ENCODE measurements at regions not wholly inside any gene's neighbourhood (a gene's known extent, or its start where the extent isn't known, plus 50 kb on each side); places are given as distances from the start of the nearest gene placed in this dataset.

DNA sequence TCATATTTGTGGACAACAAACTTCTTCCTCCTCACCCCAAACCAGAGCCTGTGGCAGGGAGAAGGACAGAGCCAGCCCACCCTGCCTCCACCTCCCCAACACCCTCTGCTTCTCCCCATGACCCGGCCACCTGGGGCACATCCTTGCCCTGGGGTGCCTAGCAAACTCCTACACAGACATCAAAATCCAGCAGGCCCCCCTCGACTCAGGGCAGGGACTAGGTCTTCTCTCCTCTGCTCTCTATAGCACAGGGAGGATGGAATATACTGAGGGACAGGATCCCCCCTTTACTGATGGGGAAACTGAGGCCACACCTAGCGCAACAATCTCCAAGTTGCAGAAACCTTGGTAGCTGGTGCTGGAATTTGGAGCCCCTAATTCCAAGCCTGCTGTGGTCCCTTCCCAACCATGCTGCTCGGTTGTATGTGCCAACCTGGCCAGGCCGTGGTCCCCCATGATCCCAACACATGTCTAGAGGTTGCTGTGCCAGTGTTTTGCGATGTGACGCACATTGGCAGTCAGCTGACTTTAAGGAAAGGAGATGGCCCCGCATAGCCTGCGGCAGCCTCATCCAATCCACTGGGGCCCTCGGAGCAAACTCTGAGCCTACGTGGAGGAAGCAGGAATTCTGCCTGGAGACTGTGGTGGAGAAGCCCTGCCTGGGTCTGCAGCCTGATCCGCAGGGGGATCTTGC is 53.9 kb upstream of the ADRA2C start:
- H3K27ac ChIP-seq, result no peak overlapping the region
- no peaks in the 10 kb centered on the region for H3K36me3 ChIP-seq (replicated peaks; ENCODE audit: insufficient read depth, low read depth)
- H3K9me2 ChIP-seq (replicated peaks; ENCODE audit: insufficient read depth), result no peaks in the 10 kb centered on the region
- no peaks in the 10 kb centered on the region for H3K79me2 ChIP-seq
- DNase-seq (ENCODE audit: low spot score), result no peak
- H3K4me1 ChIP-seq (ENCODE audit: insufficient read depth), result peaks cover 4% of the 10 kb centered on the region
- no peak overlapping the region for H3K4me2 ChIP-seq
- TF ChIP-seq EZH2 (IDR thresholded peaks at IDR 0.05; ENCODE audit: borderline replicate concordance), result no peak
- TF ChIP-seq EZH2phosphoT487 (IDR thresholded peaks at IDR 0.05; ENCODE audit: low read depth, severe bottlenecking, unreplicated experiment), result no peak
- TF ChIP-seq CTCF (IDR thresholded peaks at IDR 0.05; ENCODE audit: poor library complexity), result no peak
- H2AFZ ChIP-seq, result no peak overlapping the region
- 82% methylated on average over 12 of the region's 12 CpGs for WGBS (ENCODE audit: low lambda C conversion rate, missing lambda C conversion rate)
- H3K27me3 ChIP-seq, result no peaks in the 10 kb centered on the region
- no peak overlapping the region for H3K4me3 ChIP-seq
- H4K20me1 ChIP-seq (ENCODE audit: insufficient read depth, poor library complexity, severe bottlenecking), result no peaks in the 10 kb centered on the region
- H3K9me3 ChIP-seq (ENCODE audit: low read depth), result no peaks in the 10 kb centered on the region

- no peaks in the 10 kb centered on the region for H3K36me3 ChIP-seq (replicated peaks; ENCODE audit: insufficient read depth, low read depth)
- no peak for DNase-seq (ENCODE audit: low spot score)
- TF ChIP-seq CTCF (IDR thresholded peaks at IDR 0.05; ENCODE audit: poor library complexity), result no peak
- TF ChIP-seq EZH2 (IDR thresholded peaks at IDR 0.05; ENCODE audit: borderline replicate concordance), result no peak
- no peak for TF ChIP-seq EZH2phosphoT487 (IDR thresholded peaks at IDR 0.05; ENCODE audit: low read depth, severe bottlenecking, unreplicated experiment)
- H2AFZ ChIP-seq, result no peak overlapping the region
- 85% methylated on average over 33 of the region's 35 CpGs for WGBS (ENCODE audit: low lambda C conversion rate, missing lambda C conversion rate)
- H3K79me2 ChIP-seq, result no peaks in the 10 kb centered on the region
- no peak overlapping the region for H3K4me3 ChIP-seq
- no peaks in the 10 kb centered on the region for H4K20me1 ChIP-seq (ENCODE audit: insufficient read depth, poor library complexity, severe bottlenecking)
- H3K27me3 ChIP-seq, result no peaks in the 10 kb centered on the region
- no peaks in the 10 kb centered on the region for H3K9me3 ChIP-seq (ENCODE audit: low read depth)
- H3K27ac ChIP-seq, result no peak overlapping the region
- H3K4me1 ChIP-seq (ENCODE audit: insufficient read depth), result peaks cover 4% of the 10 kb centered on the region
- no peak overlapping the region for H3K4me2 ChIP-seq
- H3K9me2 ChIP-seq (replicated peaks; ENCODE audit: insufficient read depth), result no peaks in the 10 kb centered on the region
Measured at GRCh38 chr4:3711183-3712111, 54.7 kb upstream of the ADRA2C start.

DNA sequence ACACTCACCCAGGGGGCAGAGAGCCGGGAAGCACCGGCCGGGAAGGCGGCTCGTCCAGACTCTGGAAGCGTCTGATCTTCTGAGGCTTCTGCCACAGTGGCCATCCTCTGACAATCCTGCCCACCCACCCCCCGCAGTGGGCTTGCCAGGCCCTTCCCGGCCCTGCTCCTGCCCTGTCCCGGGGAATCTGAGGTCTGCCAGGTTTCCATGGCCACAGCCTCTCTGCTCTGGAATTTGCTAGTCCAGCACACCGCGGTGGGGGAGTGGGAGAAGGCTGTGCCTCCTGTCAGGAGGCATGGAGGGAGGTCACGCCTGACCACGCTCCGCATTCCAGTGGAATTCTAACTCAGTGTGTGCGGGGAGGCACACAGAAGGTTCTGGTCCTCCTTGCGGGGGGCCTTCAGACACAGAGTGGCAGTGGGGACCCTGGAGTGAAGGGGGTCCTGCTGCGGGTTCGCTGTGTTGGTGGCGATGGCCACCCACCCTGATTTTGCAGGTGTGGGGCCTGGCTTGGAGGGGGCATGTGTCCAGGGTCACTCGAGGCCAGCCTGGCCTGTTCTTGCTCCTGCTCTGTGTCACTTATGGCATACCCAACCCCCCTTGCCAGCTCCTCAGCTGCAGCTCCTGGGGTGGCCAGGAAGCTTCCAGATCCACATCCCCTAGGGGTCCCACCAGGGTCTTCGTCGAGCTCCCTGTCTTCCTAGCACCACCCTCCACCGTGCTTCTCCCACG is 55.6 kb upstream of the ADRA2C start:
- H3K36me3 ChIP-seq (replicated peaks; ENCODE audit: insufficient read depth, low read depth), result no peaks in the 10 kb centered on the region
- H4K20me1 ChIP-seq (ENCODE audit: insufficient read depth, poor library complexity, severe bottlenecking), result no peaks in the 10 kb centered on the region
- no peak overlapping the region for H3K27ac ChIP-seq
- H3K79me2 ChIP-seq, result no peaks in the 10 kb centered on the region
- H3K27me3 ChIP-seq, result no peaks in the 10 kb centered on the region
- no peak for DNase-seq (ENCODE audit: low spot score)
- no peaks in the 10 kb centered on the region for H3K9me2 ChIP-seq (replicated peaks; ENCODE audit: insufficient read depth)
- no peaks in the 10 kb centered on the region for H3K9me3 ChIP-seq (ENCODE audit: low read depth)
- H3K4me1 ChIP-seq (ENCODE audit: insufficient read depth), result peaks cover 4% of the 10 kb centered on the region
- H2AFZ ChIP-seq, result no peak overlapping the region
- WGBS (ENCODE audit: low lambda C conversion rate, missing lambda C conversion rate), result 68% methylated on average over 20 of the region's 24 CpGs
- TF ChIP-seq EZH2 (IDR thresholded peaks at IDR 0.05; ENCODE audit: borderline replicate concordance) (no peak), EZH2phosphoT487 (IDR thresholded peaks at IDR 0.05; ENCODE audit: low read depth, severe bottlenecking, unreplicated experiment) (no peak), CTCF (IDR thresholded peaks at IDR 0.05; ENCODE audit: poor library complexity) (no peak)
- no peak overlapping the region for H3K4me3 ChIP-seq
- no peak overlapping the region for H3K4me2 ChIP-seq

Data from hepatocyte (in vitro differentiated cells).